ENCODE measurements at regions not wholly inside any gene's neighbourhood (a gene's known extent, or its start where the extent isn't known, plus 50 kb on each side); places are given as distances from the start of the nearest gene placed in this dataset.

DNA sequence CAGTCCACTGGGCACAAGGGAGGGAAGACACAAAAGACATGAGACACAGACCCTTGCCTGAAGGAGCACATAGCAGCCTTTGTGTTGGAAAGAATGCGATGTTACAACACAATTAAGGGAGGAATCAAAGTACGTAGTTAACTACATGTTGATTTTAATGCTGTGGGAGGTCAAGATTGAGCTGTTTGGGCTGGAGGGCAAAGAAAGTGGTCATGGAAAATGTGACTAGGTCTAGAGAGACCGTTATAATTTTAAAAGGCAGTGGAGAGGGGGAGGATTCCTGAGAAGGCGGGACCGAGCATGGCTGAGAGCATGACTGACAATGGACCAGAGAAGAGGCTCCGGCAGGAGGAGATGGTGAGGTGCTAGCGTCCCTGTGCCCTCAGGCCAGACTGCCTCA, 111.8 kb upstream of the ATP1A1 start:
- TF ChIP-seq, protein P1, sequence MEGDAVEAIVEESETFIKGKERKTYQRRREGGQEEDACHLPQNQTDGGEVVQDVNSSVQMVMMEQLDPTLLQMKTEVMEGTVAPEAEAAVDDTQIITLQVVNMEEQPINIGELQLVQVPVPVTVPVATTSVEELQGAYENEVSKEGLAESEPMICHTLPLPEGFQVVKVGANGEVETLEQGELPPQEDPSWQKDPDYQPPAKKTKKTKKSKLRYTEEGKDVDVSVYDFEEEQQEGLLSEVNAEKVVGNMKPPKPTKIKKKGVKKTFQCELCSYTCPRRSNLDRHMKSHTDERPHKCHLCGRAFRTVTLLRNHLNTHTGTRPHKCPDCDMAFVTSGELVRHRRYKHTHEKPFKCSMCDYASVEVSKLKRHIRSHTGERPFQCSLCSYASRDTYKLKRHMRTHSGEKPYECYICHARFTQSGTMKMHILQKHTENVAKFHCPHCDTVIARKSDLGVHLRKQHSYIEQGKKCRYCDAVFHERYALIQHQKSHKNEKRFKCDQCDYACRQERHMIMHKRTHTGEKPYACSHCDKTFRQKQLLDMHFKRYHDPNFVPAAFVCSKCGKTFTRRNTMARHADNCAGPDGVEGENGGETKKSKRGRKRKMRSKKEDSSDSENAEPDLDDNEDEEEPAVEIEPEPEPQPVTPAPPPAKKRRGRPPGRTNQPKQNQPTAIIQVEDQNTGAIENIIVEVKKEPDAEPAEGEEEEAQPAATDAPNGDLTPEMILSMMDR (conservative IDR thresholded peaks at IDR 0.05; ENCODE audit: low read depth, low read length) = no peak
- no peak for TF ChIP-seq POLR2A (IDR thresholded peaks at IDR 0.05; ENCODE audit: low read depth, low read length)
- TF ChIP-seq SMC3 (IDR thresholded peaks at IDR 0.05; ENCODE audit: low read depth, low read length) = no peak
- TF ChIP-seq CEBPB (IDR thresholded peaks at IDR 0.05; ENCODE audit: low read depth, low read length) = no peak
- TF ChIP-seq FOS (IDR thresholded peaks at IDR 0.05; ENCODE audit: low read depth, low read length) = no peak
